GM12878 (cell line): ENCODE measurements at regions not wholly inside any gene's neighbourhood (a gene's known extent, or its start where the extent isn't known, plus 50 kb on each side); places are given as distances from the start of the nearest gene placed in this dataset.

Experiments
- ATAC-seq: fragments of 200-7000 bp; cut with Tn5 transposase; 3 replicates; pipeline ENCODE4 v1.9.1; 2020; ENCODE audit warnings: mild to moderate bottlenecking, moderate library complexity
- BruUV-seq: library from RNA; stranded (reverse); fragments of 400-500 nt; replicated peaks from 2 replicates; lab custom pipeline; 2021; lab: Mats Ljungman, UMichigan
- CTCF ChIA-PET: fragments of 300-600 bp; sonication (Branson Sonifier 250); formaldehyde crosslinking; extraction: SDS; loops from one replicate; lab custom pipeline; 2021; ENCODE audit warnings: inconsistent platforms; lab: Yijun Ruan, JAX
- POLR2A ChIA-PET: fragments of 350-600 bp; formaldehyde crosslinking; extraction: SDS; loops from one replicate; lab custom pipeline; 2021; ENCODE audit warnings: inconsistent platforms; lab: Charles Lee
- RAD21 ChIA-PET: fragments of 300-600 bp; sonication (Branson Sonifier 250); formaldehyde crosslinking; loops from one replicate; lab custom pipeline; 2023; ENCODE audit warnings: antibody characterized with exemption; ENCODE audit not compliant: unreplicated experiment; lab: Charles Lee
- SMC1A ChIA-PET: fragments of 300-600 bp; sonication (Branson Sonifier 250); formaldehyde crosslinking; loops from one replicate; lab custom pipeline; 2023; ENCODE audit not compliant: unreplicated experiment, uncharacterized antibody; lab: Charles Lee
- DNase-seq: peaks from one replicate; pipeline ENCODE4 v3.0.0-alpha.2; 2011; ENCODE audit warnings: low read depth, low spot score
- FAIRE-seq: peaks from 3 replicates; lab custom pipeline; 2011; peaks lifted over from hg19 to GRCh38; lab: Jason Lieb, UNC
- H2AFZ ChIP-seq: 2 replicates; pipeline ENCODE4 v1.6.0; 2011; ENCODE audit warnings: low read depth, low read length, control low read depth; ENCODE audit not compliant: control insufficient read depth
- H3K27ac ChIP-seq: 2 replicates; pipeline ENCODE4 v1.5.1; 2011; ENCODE audit warnings: control low read depth; ENCODE audit not compliant: control insufficient read depth, insufficient read depth
- H3K27me3 ChIP-seq, 2 experiments: replicated peaks in 1 of 2; 2 replicates each; pipeline versions ENCODE4 v1.6.0 to v1.6.1; 2011; ENCODE audit warnings: low read length in 1 of 2; ENCODE audit not compliant: control insufficient read depth in 2 of 2, insufficient read depth in 2 of 2
- H3K36me3 ChIP-seq, 2 experiments: 2 replicates each; pipeline ENCODE4 v1.5.1; 2011; ENCODE audit warnings: low read length in 1 of 2; ENCODE audit not compliant: control insufficient read depth in 2 of 2, insufficient read depth in 2 of 2
- H3K4me1 ChIP-seq: 2 replicates; pipeline ENCODE4 v1.6.1; 2011; ENCODE audit warnings: mild to moderate bottlenecking, low read length, moderate library complexity, mixed read lengths; ENCODE audit not compliant: control insufficient read depth, insufficient read depth
- H3K4me2 ChIP-seq: 2 replicates; pipeline ENCODE4 v1.6.0; 2011; ENCODE audit warnings: control low read depth; ENCODE audit not compliant: control insufficient read depth, insufficient read depth
- H3K4me3 ChIP-seq: fragments of 200-600 bp; sonication (generic); 2 replicates; pipeline ENCODE4 v1.5.1; 2016
- H3K79me2 ChIP-seq: 2 replicates; pipeline ENCODE4 v1.6.0; 2011; ENCODE audit warnings: low read length; ENCODE audit not compliant: control insufficient read depth, insufficient read depth
- H3K9ac ChIP-seq: 2 replicates; pipeline ENCODE4 v1.8.0; 2011; ENCODE audit warnings: low read length, control low read depth, mixed read lengths; ENCODE audit not compliant: control insufficient read depth, insufficient read depth
- H3K9me3 ChIP-seq: replicated peaks from 3 replicates; pipeline ENCODE4 v1.5.1; 2011; ENCODE audit warnings: mild to moderate bottlenecking, low read length; ENCODE audit not compliant: control insufficient read depth, insufficient read depth
- H4K20me1 ChIP-seq: 2 replicates; pipeline ENCODE4 v1.6.0; 2011; ENCODE audit not compliant: control insufficient read depth, insufficient read depth
- BCL3 ChIP-seq: IDR thresholded peaks from 2 replicates; pipeline ENCODE4 v1.6.1; 2011; ENCODE audit warnings: borderline replicate concordance, low read depth, mild to moderate bottlenecking, moderate library complexity, low read length; ENCODE audit not compliant: insufficient read depth, poor library complexity, severe bottlenecking
- BCLAF1 ChIP-seq: fragments of 450-650 bp; IDR thresholded peaks from 2 replicates; pipeline ENCODE4 v1.6.1; 2017; ENCODE audit warnings: antibody characterized with exemption, mild to moderate bottlenecking, moderate library complexity
- CBX3 ChIP-seq: fragments of 200-600 bp; sonication (generic); IDR thresholded peaks from 2 replicates; pipeline ENCODE4 v1.6.1; 2016; ENCODE audit warnings: low read depth, borderline replicate concordance
- E2F8 ChIP-seq: fragments of 450-650 bp; IDR thresholded peaks from 2 replicates; pipeline ENCODE4 v1.6.1; 2018; ENCODE audit warnings: mild to moderate bottlenecking, low read depth, moderate library complexity; ENCODE audit not compliant: partially characterized antibody
- EP300 ChIP-seq, 2 experiments: fragments of 150-350 bp in 1 of 2; IDR thresholded peaks; 2 replicates each; pipeline ENCODE4 v1.6.1; 2011 to 2012; ENCODE audit warnings: low read depth in 2 of 2, low read length in 2 of 2, borderline replicate concordance in 1 of 2, improper control_type of control experiment in 1 of 2, inconsistent platforms in 1 of 2; ENCODE audit not compliant: control insufficient read depth in 1 of 2
- LARP7 ChIP-seq: fragments of 450-650 bp; IDR thresholded peaks from 2 replicates; pipeline ENCODE4 v1.6.1; 2017; ENCODE audit warnings: mild to moderate bottlenecking
- NFXL1 ChIP-seq: fragments of 450-650 bp; IDR thresholded peaks from 2 replicates; pipeline ENCODE4 v1.6.1; 2017; ENCODE audit warnings: antibody characterized with exemption, mild to moderate bottlenecking, borderline replicate concordance
- SUZ12 ChIP-seq: fragments of 200-600 bp; sonication (generic); IDR thresholded peaks from one replicate; pipeline ENCODE4 v1.6.1; 2018; ENCODE audit warnings: antibody characterized with exemption, mild to moderate bottlenecking; ENCODE audit not compliant: unreplicated experiment
- USF1 ChIP-seq: IDR thresholded peaks from 2 replicates; pipeline ENCODE4 v1.6.1; 2011; ENCODE audit warnings: borderline replicate concordance, low read depth, mild to moderate bottlenecking, moderate library complexity, mixed read lengths, low read length; ENCODE audit not compliant: insufficient read depth; ENCODE audit errors: extremely low read length
- ZNF384 ChIP-seq: IDR thresholded peaks from 2 replicates; pipeline ENCODE4 v1.6.1; 2012; ENCODE audit warnings: low read depth, mild to moderate bottlenecking, low read length, improper control_type of control experiment, borderline replicate concordance
- WGBS: methylation state at CpG from one replicate; pipeline ENCODE4 v1.1.6; 2016; ENCODE audit warnings: low lambda C conversion rate; ENCODE audit not compliant: insufficient replicate concordance, insufficient coverage; ENCODE audit errors: missing lambda C conversion rate; 5-methylcytosine and 5-hydroxymethylcytosine counted together
- in situ Hi-C: fragments of 300-500 bp; cut with MboI; formaldehyde crosslinking; loops from 9 replicates; pipeline ENCODE4 v1.14.3; 2018; ENCODE audit warnings: mixed read lengths
- intact Hi-C: fragments of 100-400 bp; cut with micrococcal nuclease; formaldehyde crosslinking; loops from one replicate; pipeline ENCODE4 v1.14.2; 2022; ENCODE audit not compliant: unreplicated experiment
- TF ChIP-seq, protein P1 (sequence below): fragments of 450-650 bp; IDR thresholded peaks from 2 replicates; pipeline ENCODE4 v1.6.1; 2016; ENCODE audit warnings: mild to moderate bottlenecking

GRCh38 chr17:73783382-73783766 is 139.1 kb upstream of the SDK2 start (continued):
- no peak for TF ChIP-seq E2F8
- no peak for TF ChIP-seq BCL3

DNA sequence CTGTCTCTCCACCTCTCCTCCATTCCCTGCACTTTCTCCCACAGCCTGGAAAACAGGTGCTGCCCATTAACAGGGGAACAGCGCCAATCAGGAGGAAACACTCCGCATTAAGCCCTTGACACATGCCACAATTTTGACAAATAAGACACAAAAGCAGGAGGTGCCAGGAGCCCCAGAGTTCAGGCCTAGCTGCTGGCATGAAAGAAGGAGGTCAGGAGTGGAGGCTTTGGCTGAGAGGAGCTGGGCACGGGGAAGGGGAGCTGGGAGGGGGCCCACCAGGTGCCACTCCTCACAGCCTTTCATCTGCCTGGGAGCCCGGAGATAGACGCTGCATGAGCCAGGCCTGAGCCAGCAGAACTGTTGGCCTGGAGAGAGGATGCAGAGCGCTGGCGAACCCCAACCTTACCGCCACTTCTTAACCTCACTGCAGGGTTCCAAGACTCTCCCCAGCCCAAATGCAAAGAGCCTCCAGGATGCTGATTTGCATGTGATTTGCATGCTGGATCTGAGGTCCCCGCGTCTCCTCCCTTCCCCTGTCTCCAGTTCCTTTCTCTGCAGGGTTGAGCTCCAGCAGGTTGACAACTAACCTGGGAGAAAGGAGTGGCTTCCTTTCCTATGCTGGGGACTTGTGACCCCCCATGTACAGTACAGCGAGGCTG is 139.8 kb upstream of the SDK2 start:
- POLR2A ChIA-PET, result no interaction called here
- in situ Hi-C loops, result no loop called here
- Histone ChIP-seq H3K4me3 (no peak overlapping the region), H3K27ac (no peak overlapping the region), H3K9ac (no peak overlapping the region), H2AFZ (no peak overlapping the region), H3K79me2 (no peaks in the 10 kb centered on the region), H3K4me1 (no peaks in the 10 kb centered on the region), H3K4me2 (no peak overlapping the region), H3K9me3 (no peaks in the 10 kb centered on the region), H3K27me3 (no peaks in the 10 kb centered on the region; a peak in 1 of 4 replicates), H4K20me1 (no peaks in the 10 kb centered on the region), H3K36me3 (no peaks in the 10 kb centered on the region)
- SMC1A ChIA-PET, result no interaction called here
- ATAC-seq, result no peak
- intact Hi-C loops, result no loop called here
- RAD21 ChIA-PET, result no interaction called here
- BruUV-seq, result no TSS peak
- no peak for DNase-seq
- WGBS, result 28% methylated on average over 11 of the region's 11 CpGs
- no peak for FAIRE-seq
- CTCF ChIA-PET, result no interaction called here
- TF ChIP-seq SUZ12, result no peak
- TF ChIP-seq LARP7, result no peak
- TF ChIP-seq EP300 (IDR thresholded peaks at IDR 0.05; ENCODE audit: borderline replicate concordance in 1 of 2, control insufficient read depth in 1 of 2, low read depth in 2 of 2, low read length in 2 of 2), result no peak
- TF ChIP-seq, protein P1, sequence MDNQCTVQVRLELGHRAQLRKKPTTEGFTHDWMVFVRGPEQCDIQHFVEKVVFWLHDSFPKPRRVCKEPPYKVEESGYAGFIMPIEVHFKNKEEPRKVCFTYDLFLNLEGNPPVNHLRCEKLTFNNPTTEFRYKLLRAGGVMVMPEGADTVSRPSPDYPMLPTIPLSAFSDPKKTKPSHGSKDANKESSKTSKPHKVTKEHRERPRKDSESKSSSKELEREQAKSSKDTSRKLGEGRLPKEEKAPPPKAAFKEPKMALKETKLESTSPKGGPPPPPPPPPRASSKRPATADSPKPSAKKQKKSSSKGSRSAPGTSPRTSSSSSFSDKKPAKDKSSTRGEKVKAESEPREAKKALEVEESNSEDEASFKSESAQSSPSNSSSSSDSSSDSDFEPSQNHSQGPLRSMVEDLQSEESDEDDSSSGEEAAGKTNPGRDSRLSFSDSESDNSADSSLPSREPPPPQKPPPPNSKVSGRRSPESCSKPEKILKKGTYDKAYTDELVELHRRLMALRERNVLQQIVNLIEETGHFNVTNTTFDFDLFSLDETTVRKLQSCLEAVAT, result no peak
- no peak for TF ChIP-seq NFXL1
- no peak for TF ChIP-seq BCLAF1
- TF ChIP-seq USF1, result no peak
- no peak for TF ChIP-seq ZNF384
- TF ChIP-seq CBX3, result no peak
